H9 (cell line): ENCODE measurements at regions not wholly inside any gene's neighbourhood (a gene's known extent, or its start where the extent isn't known, plus 50 kb on each side); places are given as distances from the start of the nearest gene placed in this dataset.

ENCODE experiments used
- DNase-seq: peaks from one replicate; pipeline ENCODE4 v3.0.0-alpha.2; 2017
- H2AFZ ChIP-seq: one replicate; pipeline ENCODE4 v1.6.1; 2013; ENCODE audit warnings: mild to moderate bottlenecking, low read length, control low read depth, moderate library complexity
- H2AK5ac ChIP-seq: 2 replicates; pipeline ENCODE4 v1.6.1; 2013; ENCODE audit warnings: low read length, control low read depth, mixed read lengths; ENCODE audit not compliant: insufficient read length
- H2BK120ac ChIP-seq: one replicate; pipeline ENCODE4 v1.6.1; 2013; ENCODE audit warnings: low read depth, mild to moderate bottlenecking, low read length, control low read depth, inconsistent platforms; ENCODE audit not compliant: poor library complexity, severe bottlenecking
- H2BK12ac ChIP-seq: 2 replicates; pipeline ENCODE4 v1.6.1; 2013; ENCODE audit warnings: low read length, control low read depth, mixed read lengths, low read depth; ENCODE audit not compliant: insufficient read length
- H2BK15ac ChIP-seq: 2 replicates; pipeline ENCODE4 v1.6.1; 2013; ENCODE audit warnings: low read depth, low read length, control low read depth
- H2BK20ac ChIP-seq: one replicate; pipeline ENCODE4 v1.6.1; 2013; ENCODE audit warnings: low read depth, mild to moderate bottlenecking, low read length, control low read depth, inconsistent platforms; ENCODE audit not compliant: poor library complexity, severe bottlenecking
- H2BK5ac ChIP-seq: 2 replicates; pipeline ENCODE4 v1.6.1; 2013; ENCODE audit warnings: low read length, control low read depth, mixed read lengths; ENCODE audit not compliant: insufficient read length
- H3K14ac ChIP-seq: 2 replicates; pipeline ENCODE4 v1.6.1; 2013; ENCODE audit warnings: low read length, control low read depth; ENCODE audit not compliant: insufficient read depth
- H3K18ac ChIP-seq: 2 replicates; pipeline ENCODE4 v1.6.1; 2013; ENCODE audit warnings: low read depth, mild to moderate bottlenecking, mixed read lengths, low read length, control low read depth; ENCODE audit not compliant: insufficient read length
- H3K23ac ChIP-seq: 2 replicates; pipeline ENCODE4 v1.6.1; 2013; ENCODE audit warnings: low read length, control low read depth, mixed read lengths, low read depth; ENCODE audit not compliant: insufficient read length
- H3K23me2 ChIP-seq: 2 replicates; pipeline ENCODE4 v1.6.1; 2013; ENCODE audit warnings: low read depth, mild to moderate bottlenecking, mixed read lengths, low read length, control low read depth; ENCODE audit not compliant: insufficient read length, poor library complexity, severe bottlenecking
- H3K27ac ChIP-seq: 2 replicates; pipeline ENCODE4 v1.5.1; 2013; ENCODE audit warnings: low read length, control low read depth, mixed read lengths, low read depth; ENCODE audit not compliant: insufficient read length
- H3K27me3 ChIP-seq: 2 replicates; pipeline ENCODE4 v1.6.1; 2013; ENCODE audit warnings: low read length, control low read depth, inconsistent platforms; ENCODE audit not compliant: insufficient read depth
- H3K4ac ChIP-seq: 2 replicates; pipeline ENCODE4 v1.6.1; 2013; ENCODE audit warnings: low read depth, mild to moderate bottlenecking, control low read depth, inconsistent platforms, low read length, moderate library complexity
- H3K4me1 ChIP-seq: 2 replicates; pipeline ENCODE4 v1.6.1; 2013; ENCODE audit warnings: low read length, control low read depth, inconsistent platforms; ENCODE audit not compliant: insufficient read depth
- H3K4me2 ChIP-seq: 2 replicates; pipeline ENCODE4 v1.6.1; 2013; ENCODE audit warnings: low read length, control low read depth, mixed read lengths; ENCODE audit not compliant: insufficient read length, insufficient read depth
- H3K56ac ChIP-seq: 2 replicates; pipeline ENCODE4 v1.6.1; 2013; ENCODE audit warnings: low read depth, mild to moderate bottlenecking, mixed read lengths, low read length, control low read depth; ENCODE audit not compliant: insufficient read length
- H3K79me1 ChIP-seq: 2 replicates; pipeline ENCODE4 v1.6.1; 2013; ENCODE audit warnings: low read depth, mild to moderate bottlenecking, moderate library complexity, low read length, control low read depth, inconsistent platforms; ENCODE audit not compliant: insufficient read depth, poor library complexity, severe bottlenecking
- H3K79me2 ChIP-seq: 2 replicates; pipeline ENCODE4 v1.6.1; 2013; ENCODE audit warnings: low read length, control low read depth, inconsistent platforms; ENCODE audit not compliant: insufficient read depth
- H3K9ac ChIP-seq: 2 replicates; pipeline ENCODE4 v1.6.1; 2013; ENCODE audit warnings: low read length, control low read depth, mixed read lengths; ENCODE audit not compliant: insufficient read length; ENCODE audit errors: extremely low read depth
- H3K9me3 ChIP-seq: one replicate; pipeline ENCODE4 v1.6.1; 2013; ENCODE audit warnings: low read depth, low read length, inconsistent platforms; ENCODE audit not compliant: control insufficient read depth
- H3T11ph ChIP-seq: one replicate; pipeline ENCODE4 v1.6.1; 2013; ENCODE audit warnings: mild to moderate bottlenecking, low read length, control low read depth, inconsistent platforms
- H4K20me1 ChIP-seq: one replicate; pipeline ENCODE4 v1.6.1; 2013; ENCODE audit not compliant: control insufficient read depth, insufficient read length, insufficient read depth
- H4K5ac ChIP-seq: 2 replicates; pipeline ENCODE4 v1.6.1; 2013; ENCODE audit warnings: low read depth, mild to moderate bottlenecking, mixed read lengths, low read length, control low read depth; ENCODE audit not compliant: insufficient read length
- H4K8ac ChIP-seq: replicated peaks from 2 replicates; pipeline ENCODE4 v1.6.1; 2013; ENCODE audit warnings: low read length, control low read depth, mixed read lengths, low read depth; ENCODE audit not compliant: insufficient read length
- H4K91ac ChIP-seq: 2 replicates; pipeline ENCODE4 v1.6.1; 2013; ENCODE audit warnings: low read depth, mild to moderate bottlenecking, moderate library complexity, mixed read lengths, low read length, control low read depth; ENCODE audit not compliant: insufficient read length
- H3K27ac Mint-ChIP-seq, 3 experiments: 2 replicates in 2 of 3; 3 replicates in 1 of 3; pipeline ENCODE4 v1.8.0; 2020 to 2021; ENCODE audit warnings: mixed read lengths in 3 of 3, mild to moderate bottlenecking in 1 of 3, moderate library complexity in 1 of 3
- H3K27me3 Mint-ChIP-seq: 2 replicates; pipeline ENCODE4 v1.8.0; 2021; ENCODE audit warnings: low read depth, mild to moderate bottlenecking, moderate library complexity, mixed read lengths
- H3K36me3 Mint-ChIP-seq, 3 experiments: 2 replicates in 2 of 3; 3 replicates in 1 of 3; pipeline ENCODE4 v1.8.0; 2020 to 2021; ENCODE audit warnings: low read depth in 3 of 3, mixed read lengths in 3 of 3; ENCODE audit not compliant: insufficient read depth in 1 of 3
- H3K4me1 Mint-ChIP-seq, 2 experiments: 2 replicates each; pipeline ENCODE4 v1.8.0; 2020; ENCODE audit warnings: mixed read lengths in 2 of 2
- H3K4me3 Mint-ChIP-seq, 2 experiments: 2 replicates in 1 of 2; 3 replicates in 1 of 2; pipeline ENCODE4 v1.8.0; 2020 to 2021; ENCODE audit warnings: mild to moderate bottlenecking in 2 of 2, mixed read lengths in 2 of 2, moderate library complexity in 1 of 2
- H3K9me3 Mint-ChIP-seq, 2 experiments: 2 replicates in 1 of 2; 3 replicates in 1 of 2; pipeline ENCODE4 v1.8.0; 2020; ENCODE audit warnings: mild to moderate bottlenecking in 2 of 2, mixed read lengths in 2 of 2, moderate library complexity in 1 of 2
- CTCF ChIP-seq: fragments of 200-600 bp; sonication (generic); conservative IDR thresholded peaks from 3 replicates; pipeline ENCODE4 v1.8.0; 2021; ENCODE audit warnings: antibody characterized with exemption, mild to moderate bottlenecking
- WGBS: extraction: QIAGEN DNeasy Blood & Tissue Kit; methylation state at CpG from one replicate; pipeline ENCODE4 v1.1.7; 2013; ENCODE audit warnings: missing lambda C conversion rate, low lambda C conversion rate, mixed read lengths; ENCODE audit not compliant: insufficient read length; ENCODE audit errors: extremely low coverage; 5-methylcytosine and 5-hydroxymethylcytosine counted together

GRCh38 chr12:78767264-78767981, 97.2 kb upstream of the SYT1 start:
- Histone ChIP-seq H3K23ac (no peak overlapping the region), H2BK5ac (no peak overlapping the region), H3K14ac (no peak overlapping the region), H3K4me1 (no peaks in the 10 kb centered on the region), H2BK20ac (no peak overlapping the region), H3K4me2 (no peak overlapping the region), H3K23me2 (no peaks in the 10 kb centered on the region), H2BK15ac (no peak overlapping the region), H2BK120ac (no peak overlapping the region), H4K20me1 (no peaks in the 10 kb centered on the region), H4K8ac (no peak overlapping the region), H2BK12ac (no peak overlapping the region), H2AFZ (no peak overlapping the region), H3K56ac (no peak overlapping the region), H3K27ac (no peak overlapping the region), H3K79me2 (no peaks in the 10 kb centered on the region), H3K18ac (no peak overlapping the region), H4K5ac (no peak overlapping the region), H3K27me3 (no peaks in the 10 kb centered on the region), H3K4ac (no peak overlapping the region), H3K79me1 (no peaks in the 10 kb centered on the region), H4K91ac (no peak overlapping the region), H3T11ph (no peak overlapping the region), H3K9ac (no peak overlapping the region), H3K9me3 (no peaks in the 10 kb centered on the region), H2AK5ac (no peak overlapping the region)
- Mint-ChIP-seq H3K36me3 (no peaks in the 10 kb centered on the region), H3K27me3 (no peaks in the 10 kb centered on the region), H3K9me3 (no peaks in the 10 kb centered on the region; a peak in 1 of 5 replicates), H3K27ac (no peak overlapping the region), H3K4me1 (no peaks in the 10 kb centered on the region), H3K4me3 (no peak overlapping the region)
- no peak for TF ChIP-seq CTCF
- no CpG with 5 or more reads among the region's 4 CpGs for WGBS
- DNase-seq: no peak
